BJ (cell line): ENCODE measurements at regions not wholly inside any gene's neighbourhood (a gene's known extent, or its start where the extent isn't known, plus 50 kb on each side); places are given as distances from the start of the nearest gene placed in this dataset.

Experiments used
- CTCF ChIA-PET: fragments of 350-600 bp; formaldehyde crosslinking; extraction: SDS; loops from one replicate; lab custom pipeline; 2021; ENCODE audit warnings: antibody characterized with exemption, inconsistent platforms; lab: Yijun Ruan, JAX
- POLR2A ChIA-PET: fragments of 300-600 bp; sonication (Branson Sonifier 250); formaldehyde crosslinking; extraction: SDS; loops from one replicate; lab custom pipeline; 2021; ENCODE audit warnings: antibody characterized with exemption; lab: Charles Lee
- DNase-seq: peaks from one replicate; pipeline ENCODE4 v3.0.0-alpha.2; 2011; ENCODE audit warnings: low read depth
- H3K27me3 ChIP-seq: 2 replicates; pipeline ENCODE4 v1.6.0; 2011; ENCODE audit warnings: low read length; ENCODE audit not compliant: control insufficient read depth, insufficient read depth
- H3K36me3 ChIP-seq: 2 replicates; pipeline ENCODE4 v1.5.1; 2011; ENCODE audit warnings: low read length; ENCODE audit not compliant: control insufficient read depth, insufficient read depth
- H3K4me3 ChIP-seq: 2 replicates; pipeline ENCODE4 v1.5.1; 2011; ENCODE audit warnings: low read depth, mild to moderate bottlenecking, control low read depth, low read length
- TF ChIP-seq, protein P1 (sequence below): IDR thresholded peaks from 2 replicates; pipeline ENCODE4 v1.5.1; 2011; ENCODE audit warnings: low read depth, mild to moderate bottlenecking, control low read depth, inconsistent platforms, low read length, moderate library complexity; ENCODE audit not compliant: insufficient read depth

DNA sequence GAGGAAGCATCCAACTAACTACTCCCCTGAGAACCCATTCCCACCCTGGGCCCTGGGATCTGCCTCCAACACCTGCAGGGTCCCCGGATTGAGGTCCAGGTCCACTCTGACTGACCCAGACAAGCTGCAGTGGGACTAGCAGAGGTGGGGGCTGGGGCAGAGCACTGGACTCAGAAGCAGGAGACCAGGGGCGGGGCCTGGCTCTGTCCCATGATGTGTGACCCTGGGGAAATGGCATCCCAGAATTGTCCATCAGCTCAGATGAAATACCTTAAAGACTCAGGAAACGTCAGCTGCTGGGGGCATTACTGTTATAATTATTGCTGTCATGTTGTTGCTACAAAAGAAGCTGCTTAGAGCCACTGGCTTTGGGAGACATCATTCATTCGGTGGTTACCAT, 202.4 kb downstream of the C9orf50 start:
- Histone ChIP-seq H3K36me3 (no peaks in the 10 kb centered on the region), H3K4me3 (no peak overlapping the region), H3K27me3 (no peaks in the 10 kb centered on the region)
- ChIA-PET POLR2A (no interaction called here), CTCF (interaction anchor here (0.5 kb wide), 1 partner anchor 31 kb away, joined by 3 read pairs; no protein-coding TSS in a partner anchor)
- DNase-seq = no peak
- TF ChIP-seq, protein P1, sequence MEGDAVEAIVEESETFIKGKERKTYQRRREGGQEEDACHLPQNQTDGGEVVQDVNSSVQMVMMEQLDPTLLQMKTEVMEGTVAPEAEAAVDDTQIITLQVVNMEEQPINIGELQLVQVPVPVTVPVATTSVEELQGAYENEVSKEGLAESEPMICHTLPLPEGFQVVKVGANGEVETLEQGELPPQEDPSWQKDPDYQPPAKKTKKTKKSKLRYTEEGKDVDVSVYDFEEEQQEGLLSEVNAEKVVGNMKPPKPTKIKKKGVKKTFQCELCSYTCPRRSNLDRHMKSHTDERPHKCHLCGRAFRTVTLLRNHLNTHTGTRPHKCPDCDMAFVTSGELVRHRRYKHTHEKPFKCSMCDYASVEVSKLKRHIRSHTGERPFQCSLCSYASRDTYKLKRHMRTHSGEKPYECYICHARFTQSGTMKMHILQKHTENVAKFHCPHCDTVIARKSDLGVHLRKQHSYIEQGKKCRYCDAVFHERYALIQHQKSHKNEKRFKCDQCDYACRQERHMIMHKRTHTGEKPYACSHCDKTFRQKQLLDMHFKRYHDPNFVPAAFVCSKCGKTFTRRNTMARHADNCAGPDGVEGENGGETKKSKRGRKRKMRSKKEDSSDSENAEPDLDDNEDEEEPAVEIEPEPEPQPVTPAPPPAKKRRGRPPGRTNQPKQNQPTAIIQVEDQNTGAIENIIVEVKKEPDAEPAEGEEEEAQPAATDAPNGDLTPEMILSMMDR = no peak

DNA sequence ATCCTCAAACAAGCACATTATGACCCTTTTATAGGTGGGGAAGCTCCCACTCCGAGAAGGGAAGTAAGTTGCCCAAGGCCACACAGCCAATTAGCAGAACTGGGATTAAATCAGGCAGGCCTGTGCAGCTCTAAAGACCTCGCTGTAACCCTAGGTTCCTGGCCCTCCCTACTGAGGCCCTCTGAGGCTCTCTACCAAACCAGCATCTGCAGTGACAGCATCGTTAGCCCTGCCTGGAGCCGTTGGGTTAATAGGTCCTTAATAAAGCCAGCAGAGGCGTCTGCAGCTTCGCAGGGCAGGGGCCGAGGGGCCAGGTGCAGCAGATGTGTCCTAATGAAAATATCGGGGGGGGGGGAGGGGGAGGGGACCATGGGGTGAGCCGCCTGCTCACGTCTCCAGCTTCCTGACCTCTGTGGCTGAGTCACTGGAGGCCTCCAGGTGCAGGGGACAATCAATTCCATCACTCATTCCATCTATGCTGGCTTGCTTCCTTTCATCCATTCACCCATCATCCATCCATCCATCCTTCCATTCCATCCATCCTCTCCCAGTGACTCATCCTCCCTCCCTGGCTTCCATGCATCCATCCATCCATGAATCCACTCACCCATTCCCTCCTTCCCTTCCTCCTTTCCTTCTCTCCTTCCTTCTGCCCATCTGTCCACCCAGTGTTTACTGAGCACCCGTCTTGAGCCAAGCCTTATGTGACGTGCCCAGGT, 203.9 kb downstream of the C9orf50 start:
- CTCF ChIA-PET = interaction anchor here (0.8 to 1.2 kb wide), 2 partner anchors 15 to 64 kb away, joined by 3 read pairs; no protein-coding TSS in a partner anchor
- Histone ChIP-seq H3K4me3 (no peak overlapping the region), H3K36me3 (no peaks in the 10 kb centered on the region), H3K27me3 (no peaks in the 10 kb centered on the region)
- TF ChIP-seq, protein P1 = no peak
- POLR2A ChIA-PET = no interaction called here
- no peak for DNase-seq

DNA sequence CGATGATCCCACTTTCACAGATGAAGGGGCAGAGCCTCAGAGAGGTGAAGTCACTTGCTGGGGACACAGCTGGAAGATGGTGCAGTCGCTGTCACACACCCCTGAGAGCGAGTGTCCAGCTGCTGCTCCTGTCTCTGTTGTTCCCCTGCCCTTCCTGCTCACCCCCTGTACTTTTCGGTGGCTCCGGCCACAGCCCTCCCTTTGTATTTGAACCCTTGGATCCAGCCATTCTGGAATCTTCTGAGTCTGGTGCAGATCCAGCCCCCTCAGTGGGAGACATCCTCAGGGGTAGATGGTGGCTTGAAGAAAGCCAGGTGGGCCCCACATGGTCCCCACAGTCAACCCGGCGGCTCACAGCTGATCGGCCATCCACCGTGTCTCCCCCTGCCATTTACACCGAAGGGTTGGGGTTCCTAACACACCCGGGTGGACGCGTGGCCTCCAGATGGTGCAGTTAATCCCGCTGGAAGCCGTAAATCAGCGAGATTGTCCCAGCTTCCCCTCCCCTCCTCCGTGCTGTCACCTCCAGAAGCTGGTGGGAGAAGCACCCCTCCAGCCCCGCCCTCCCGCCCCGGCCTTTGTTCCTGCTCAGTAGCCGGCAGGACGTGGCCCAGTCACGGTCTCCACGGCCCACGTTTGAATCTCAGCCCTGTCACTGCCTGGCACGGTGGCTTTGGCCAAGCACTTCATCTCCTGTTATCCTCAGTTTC, 204.8 kb downstream of the C9orf50 start:
- no peak for DNase-seq
- Histone ChIP-seq H3K27me3 (no peaks in the 10 kb centered on the region), H3K4me3 (no peak overlapping the region), H3K36me3 (no peaks in the 10 kb centered on the region)
- POLR2A ChIA-PET = no interaction called here
- TF ChIP-seq, protein P1 = no peak
- CTCF ChIA-PET = interaction anchor here (0.8 to 1.4 kb wide), 4 partner anchors 16 to 284 kb away, joined by 3 to 4 read pairs (median 3); no protein-coding TSS in a partner anchor

DNA sequence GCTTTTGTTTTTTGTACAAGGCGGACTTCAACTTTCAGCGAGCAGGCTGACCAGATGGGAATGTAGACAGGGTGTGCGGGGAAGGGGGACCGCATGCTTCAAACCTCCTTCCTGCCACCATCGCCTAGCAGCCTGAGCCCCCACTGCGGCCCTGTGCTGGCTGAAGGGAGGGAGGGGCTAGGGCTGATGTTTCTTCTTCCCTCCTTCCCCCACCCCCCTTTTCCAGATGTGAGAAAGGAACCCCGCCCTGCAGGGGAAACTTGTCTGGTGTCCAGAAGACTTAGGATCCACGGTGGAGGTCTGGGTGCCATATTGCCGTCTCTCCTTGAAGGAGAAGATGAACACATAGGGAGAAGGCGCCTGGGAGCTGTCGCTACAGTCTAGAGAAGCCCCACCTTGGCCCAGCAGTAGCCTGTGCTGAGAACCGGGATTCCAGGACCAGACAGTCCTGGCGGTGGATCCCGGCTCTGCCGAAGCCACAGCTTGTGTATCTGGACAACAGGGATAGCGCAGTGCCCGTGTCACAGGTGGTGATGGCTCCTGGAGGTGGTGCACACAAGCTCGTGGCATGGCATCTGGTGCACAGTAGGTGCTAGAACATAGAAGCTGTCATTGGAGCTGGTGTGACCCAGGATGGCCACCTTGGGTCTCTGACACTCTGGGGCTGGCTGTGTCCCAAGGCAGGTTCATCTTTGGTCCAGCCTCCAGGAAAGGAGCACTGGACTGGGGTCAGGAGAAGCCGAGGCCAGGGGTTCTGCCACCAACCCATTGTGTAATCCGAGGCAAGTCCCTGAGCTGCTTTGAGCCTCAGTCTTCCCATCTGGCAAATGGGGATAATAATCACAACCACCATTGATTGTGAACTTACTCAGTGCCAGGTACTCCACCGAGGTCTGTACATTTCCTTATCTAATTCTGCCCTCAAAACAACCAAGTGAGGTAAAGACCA, 205.6 kb downstream of the C9orf50 start:
- DNase-seq = no peak
- CTCF ChIA-PET = interaction anchor here (0.8 to 1.5 kb wide), 5 partner anchors 21 to 283 kb away, joined by 3 to 5 read pairs (median 3); no protein-coding TSS in a partner anchor

More for the DNA sequence above, 205.6 kb downstream of the C9orf50 start:
- Histone ChIP-seq H3K4me3 (no peak overlapping the region), H3K27me3 (no peaks in the 10 kb centered on the region), H3K36me3 (no peaks in the 10 kb centered on the region)
- POLR2A ChIA-PET = no interaction called here
- TF ChIP-seq, protein P1 = no peak
